ENCODE measurements at regions not wholly inside any gene's neighbourhood (a gene's known extent, or its start where the extent isn't known, plus 50 kb on each side); places are given as distances from the start of the nearest gene placed in this dataset.

- Histone ChIP-seq H3K36me3 (ENCODE audit: control insufficient read depth, insufficient read depth, low read length) (no peaks in the 10 kb centered on the region), H3K27me3 (ENCODE audit: control insufficient read depth, insufficient read depth, low read length) (no peaks in the 10 kb centered on the region), H3K4me2 (ENCODE audit: low read length) (no peak overlapping the region), H3K9ac (no peak overlapping the region), H3K4me3 (ENCODE audit: low read depth, low read length) (no peak overlapping the region), H3K9me3 (ENCODE audit: control insufficient read depth, low read length) (no peaks in the 10 kb centered on the region), H3K27ac (no peak overlapping the region), H3K4me1 (no peaks in the 10 kb centered on the region), H3K79me2 (no peaks in the 10 kb centered on the region), H2AFZ (no peak overlapping the region)
- TF ChIP-seq, protein P1, sequence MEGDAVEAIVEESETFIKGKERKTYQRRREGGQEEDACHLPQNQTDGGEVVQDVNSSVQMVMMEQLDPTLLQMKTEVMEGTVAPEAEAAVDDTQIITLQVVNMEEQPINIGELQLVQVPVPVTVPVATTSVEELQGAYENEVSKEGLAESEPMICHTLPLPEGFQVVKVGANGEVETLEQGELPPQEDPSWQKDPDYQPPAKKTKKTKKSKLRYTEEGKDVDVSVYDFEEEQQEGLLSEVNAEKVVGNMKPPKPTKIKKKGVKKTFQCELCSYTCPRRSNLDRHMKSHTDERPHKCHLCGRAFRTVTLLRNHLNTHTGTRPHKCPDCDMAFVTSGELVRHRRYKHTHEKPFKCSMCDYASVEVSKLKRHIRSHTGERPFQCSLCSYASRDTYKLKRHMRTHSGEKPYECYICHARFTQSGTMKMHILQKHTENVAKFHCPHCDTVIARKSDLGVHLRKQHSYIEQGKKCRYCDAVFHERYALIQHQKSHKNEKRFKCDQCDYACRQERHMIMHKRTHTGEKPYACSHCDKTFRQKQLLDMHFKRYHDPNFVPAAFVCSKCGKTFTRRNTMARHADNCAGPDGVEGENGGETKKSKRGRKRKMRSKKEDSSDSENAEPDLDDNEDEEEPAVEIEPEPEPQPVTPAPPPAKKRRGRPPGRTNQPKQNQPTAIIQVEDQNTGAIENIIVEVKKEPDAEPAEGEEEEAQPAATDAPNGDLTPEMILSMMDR (IDR thresholded peaks at IDR 0.05) = no peak
Observed at GRCh38 chr6:170165471-170166117, 125.3 kb downstream of the DLL1 start.

DNA sequence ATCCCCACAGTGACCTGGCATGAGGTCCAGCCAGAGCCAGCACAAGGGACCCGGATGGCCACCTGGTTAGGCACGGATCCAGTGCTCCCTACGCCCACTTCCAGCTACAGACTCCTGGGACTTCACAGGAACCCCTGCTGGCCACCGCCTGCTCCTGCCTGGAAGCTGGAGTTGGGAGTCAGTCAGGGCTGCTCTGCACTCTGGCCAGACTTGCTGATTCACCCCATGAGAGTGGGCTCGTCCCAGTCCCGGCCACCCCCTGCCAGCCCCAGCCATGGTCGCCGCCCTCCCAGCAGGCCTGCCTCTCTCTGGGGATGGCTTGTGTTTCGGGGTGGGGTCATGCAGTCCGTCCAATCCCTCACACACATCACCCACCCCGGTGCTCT, 125.8 kb downstream of the DLL1 start:
- no peaks in the 10 kb centered on the region for H3K9me3 ChIP-seq (ENCODE audit: control insufficient read depth, low read length)
- H2AFZ ChIP-seq = no peak overlapping the region
- H3K36me3 ChIP-seq (ENCODE audit: control insufficient read depth, insufficient read depth, low read length) = no peaks in the 10 kb centered on the region
- no peaks in the 10 kb centered on the region for H3K27me3 ChIP-seq (ENCODE audit: control insufficient read depth, insufficient read depth, low read length)
- no peak overlapping the region for H3K4me2 ChIP-seq (ENCODE audit: low read length)
- TF ChIP-seq, protein P1 (IDR thresholded peaks at IDR 0.05) = no peak
- H3K9ac ChIP-seq = no peak overlapping the region
- H3K4me1 ChIP-seq = no peaks in the 10 kb centered on the region
- no peak overlapping the region for H3K27ac ChIP-seq
- no peak overlapping the region for H3K4me3 ChIP-seq (ENCODE audit: low read depth, low read length)
- no peaks in the 10 kb centered on the region for H3K79me2 ChIP-seq

DNA sequence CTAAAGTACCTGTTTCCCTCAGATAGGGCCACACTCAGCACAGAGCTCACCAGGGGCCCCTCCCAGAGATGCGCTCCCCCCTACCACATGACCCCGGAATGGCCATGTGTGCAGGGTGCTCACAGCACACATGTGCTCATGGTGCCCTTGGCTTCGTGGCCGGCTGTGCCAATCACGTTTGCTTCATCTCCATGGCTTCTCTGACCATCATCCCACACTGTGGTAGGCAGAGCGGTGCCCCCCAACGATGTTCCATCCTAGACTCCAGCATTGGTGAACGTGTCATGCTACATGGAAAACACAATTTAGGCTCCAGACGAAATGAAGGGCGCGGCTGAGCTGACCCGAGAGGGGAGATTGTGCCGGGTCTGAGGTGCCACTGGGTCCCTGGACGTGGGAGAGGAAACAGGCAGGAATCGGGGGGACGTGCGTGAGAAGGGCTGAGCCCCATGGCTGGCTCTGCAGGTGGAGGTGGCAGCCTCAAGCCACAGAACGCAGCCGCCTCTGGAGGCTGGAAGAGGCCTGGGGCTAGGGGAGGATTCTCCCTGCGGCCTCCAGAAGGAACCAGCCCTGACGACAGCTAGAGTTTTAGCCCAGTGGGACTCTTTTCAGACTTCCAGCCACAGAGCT, 126.5 kb downstream of the DLL1 start:
- H3K9me3 ChIP-seq (ENCODE audit: control insufficient read depth, low read length) = no peaks in the 10 kb centered on the region
- H3K27me3 ChIP-seq (ENCODE audit: control insufficient read depth, insufficient read depth, low read length) = no peaks in the 10 kb centered on the region
- no peak overlapping the region for H3K4me3 ChIP-seq (ENCODE audit: low read depth, low read length)
- no peak overlapping the region for H2AFZ ChIP-seq
- H3K79me2 ChIP-seq = no peaks in the 10 kb centered on the region
- H3K27ac ChIP-seq = no peak overlapping the region
- no peak overlapping the region for H3K9ac ChIP-seq
- no peaks in the 10 kb centered on the region for H3K4me1 ChIP-seq
- no peak overlapping the region for H3K4me2 ChIP-seq (ENCODE audit: low read length)
- TF ChIP-seq, protein P1 (IDR thresholded peaks at IDR 0.05) = no peak
- H3K36me3 ChIP-seq (ENCODE audit: control insufficient read depth, insufficient read depth, low read length) = no peaks in the 10 kb centered on the region

DNA sequence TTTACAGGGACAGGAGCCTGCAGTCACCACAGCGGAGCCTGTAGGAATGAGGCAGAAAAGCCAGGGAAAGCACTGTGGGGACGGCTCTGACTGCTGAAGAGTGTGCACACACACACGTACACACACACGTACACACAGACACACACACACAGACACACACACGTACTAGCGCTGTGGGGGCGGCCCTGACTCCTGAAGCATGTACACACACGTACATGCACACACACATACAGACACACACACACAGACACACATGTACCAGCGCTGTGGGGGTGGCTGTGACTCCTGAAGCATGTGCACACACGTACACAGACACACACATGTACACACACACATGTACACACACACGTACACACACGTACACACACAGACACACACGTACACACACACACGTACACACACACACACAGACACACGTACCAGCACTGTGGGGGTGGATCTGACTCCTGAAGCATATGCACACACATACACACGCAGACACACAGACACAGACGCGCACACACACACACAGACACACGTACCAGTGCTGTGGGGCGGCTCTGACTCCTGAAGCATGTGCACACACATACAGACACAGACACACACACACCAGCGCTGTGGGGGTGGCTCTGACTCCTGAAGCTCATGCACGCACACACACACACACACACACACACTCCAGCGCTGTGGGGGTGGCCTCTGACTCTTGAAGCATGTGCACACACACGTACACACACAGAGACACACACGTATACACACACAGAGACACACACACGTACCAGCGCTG, 127.3 kb downstream of the DLL1 start:
- H3K4me3 ChIP-seq (ENCODE audit: low read depth, low read length) = no peak overlapping the region
- no peaks in the 10 kb centered on the region for H3K79me2 ChIP-seq
- H3K9ac ChIP-seq = no peak overlapping the region
- H3K9me3 ChIP-seq (ENCODE audit: control insufficient read depth, low read length) = no peaks in the 10 kb centered on the region
- no peaks in the 10 kb centered on the region for H3K4me1 ChIP-seq
- no peak overlapping the region for H3K27ac ChIP-seq
- H3K36me3 ChIP-seq (ENCODE audit: control insufficient read depth, insufficient read depth, low read length) = no peaks in the 10 kb centered on the region
- H2AFZ ChIP-seq = no peak overlapping the region
- no peaks in the 10 kb centered on the region for H3K27me3 ChIP-seq (ENCODE audit: control insufficient read depth, insufficient read depth, low read length)
- H3K4me2 ChIP-seq (ENCODE audit: low read length) = no peak overlapping the region
- TF ChIP-seq, protein P1 (IDR thresholded peaks at IDR 0.05) = no peak
